ENCODE measurements at regions not wholly inside any gene's neighbourhood (a gene's known extent, or its start where the extent isn't known, plus 50 kb on each side); places are given as distances from the start of the nearest gene placed in this dataset.

GRCh38 chr3:177976866-177977265 lies 559.4 kb upstream of the KCNMB2 start:
- no peak for TF ChIP-seq HNF4G (IDR thresholded peaks at IDR 0.05)
- TF ChIP-seq CTCF (IDR thresholded peaks at IDR 0.05; ENCODE audit: low read depth, low read length, missing input control), result no peak
- TF ChIP-seq TAF1 (conservative IDR thresholded peaks at IDR 0.05), result no peak
